ELR (cell line): ENCODE measurements at regions not wholly inside any gene's neighbourhood (a gene's known extent, or its start where the extent isn't known, plus 50 kb on each side); places are given as distances from the start of the nearest gene placed in this dataset.

Experiments used
- DNase-seq: peaks from one replicate; pipeline ENCODE4 v3.0.0-alpha.2; 2015; ENCODE audit warnings: low read depth

GRCh38 chr1:106677721-106678120, 378.8 kb upstream of the PRMT6 start:
- no peak for DNase-seq

DNA sequence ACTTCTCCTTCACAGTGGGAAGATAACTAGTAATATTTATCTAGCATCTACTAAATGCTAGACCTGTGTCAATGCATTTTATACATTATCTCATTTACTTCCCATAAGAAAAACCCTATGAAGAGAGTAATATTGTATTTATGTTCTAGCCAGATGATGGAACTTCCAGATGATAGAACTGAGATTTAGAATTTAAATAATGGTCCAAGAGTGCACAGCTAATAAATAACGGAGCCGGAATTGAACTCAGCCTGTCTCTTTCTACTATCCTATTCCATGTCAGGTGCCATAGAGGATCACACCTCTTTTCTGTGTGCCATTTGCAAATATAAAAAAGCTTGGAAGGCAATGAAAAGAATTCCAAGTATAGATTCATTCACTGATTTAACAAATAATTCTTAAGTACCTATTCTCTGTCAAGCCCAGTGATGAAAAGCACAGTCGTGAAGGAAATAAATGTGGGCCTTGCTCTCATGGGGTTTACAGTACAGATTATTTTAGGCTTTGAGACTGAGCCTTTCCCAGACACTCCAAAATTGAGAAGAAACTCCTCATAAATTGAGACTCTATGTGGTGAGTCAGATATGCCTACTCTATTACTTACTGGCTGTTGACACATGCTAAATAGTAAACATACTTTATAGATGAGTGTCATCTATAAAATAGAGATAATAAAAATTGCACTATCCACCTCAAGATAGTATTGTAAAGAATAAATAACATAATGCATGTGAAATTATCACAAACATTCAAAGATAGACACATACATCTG, 378.0 kb upstream of the PRMT6 start:
- peak; percentile 53 for DNase-seq

- no peak for DNase-seq
Measured at GRCh38 chr1:106680216-106680615, 376.3 kb upstream of the PRMT6 start.

GRCh38 chr1:106680776-106681344, 375.6 kb upstream of the PRMT6 start:
- DNase-seq, result no peak

- DNase-seq, result no peak
Measured at GRCh38 chr1:106681939-106682522, 374.4 kb upstream of the PRMT6 start.

GRCh38 chr1:106688446-106688845, 368.0 kb upstream of the PRMT6 start:
- DNase-seq, result no peak

- DNase-seq, result no peak
Measured at GRCh38 chr1:106698660-106699059, 357.8 kb upstream of the PRMT6 start.

GRCh38 chr1:106699433-106699832, 357.0 kb upstream of the PRMT6 start:
- no peak for DNase-seq

DNA sequence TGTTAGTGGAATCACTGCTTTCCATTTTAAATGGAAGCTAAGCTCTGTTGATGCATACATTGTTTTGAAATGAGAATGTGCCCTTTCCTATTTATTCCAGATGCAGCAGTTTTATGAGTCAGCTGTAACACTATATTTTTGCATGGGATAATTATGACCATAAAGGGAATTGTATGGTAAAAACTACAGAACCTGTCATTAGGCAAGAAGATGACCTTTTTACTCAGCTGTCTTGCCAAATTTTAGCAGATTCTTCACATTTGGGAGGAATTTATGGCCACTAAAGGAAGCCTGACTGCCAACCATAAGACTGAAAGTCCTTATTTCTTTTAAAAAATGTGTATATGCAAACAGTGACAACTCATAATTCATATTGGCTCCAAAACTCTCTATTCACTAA, 356.3 kb upstream of the PRMT6 start:
- peak; percentile 41 for DNase-seq

GRCh38 chr1:106705971-106706370, 350.5 kb upstream of the PRMT6 start:
- DNase-seq, result no peak

GRCh38 chr1:106717591-106717990, 338.9 kb upstream of the PRMT6 start:
- DNase-seq, result peak; percentile 15

GRCh38 chr1:106721790-106722189, 334.7 kb upstream of the PRMT6 start:
- DNase-seq, result peak; percentile 4

GRCh38 chr1:106722466-106722865, 334.0 kb upstream of the PRMT6 start:
- DNase-seq, result no peak

DNA sequence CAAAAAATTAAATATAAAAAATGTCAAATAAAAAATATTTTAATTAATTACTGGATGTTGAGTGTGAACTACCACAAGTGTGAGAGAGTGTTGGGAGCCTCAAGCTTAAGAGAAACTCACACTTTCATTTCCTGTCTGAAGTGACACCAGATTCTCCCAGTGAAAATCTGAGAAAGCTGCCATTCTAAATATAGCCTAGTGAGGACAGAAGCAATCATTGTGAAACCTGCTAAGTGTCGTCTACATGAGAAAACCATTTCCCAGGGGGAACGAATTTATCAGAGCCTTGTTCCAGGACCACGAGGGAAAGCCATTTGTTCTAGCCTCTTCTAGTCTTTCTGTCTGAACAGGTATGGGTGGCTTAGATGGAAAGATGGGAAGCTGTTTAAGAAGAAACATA, 329.3 kb upstream of the PRMT6 start:
- no peak for DNase-seq

DNA sequence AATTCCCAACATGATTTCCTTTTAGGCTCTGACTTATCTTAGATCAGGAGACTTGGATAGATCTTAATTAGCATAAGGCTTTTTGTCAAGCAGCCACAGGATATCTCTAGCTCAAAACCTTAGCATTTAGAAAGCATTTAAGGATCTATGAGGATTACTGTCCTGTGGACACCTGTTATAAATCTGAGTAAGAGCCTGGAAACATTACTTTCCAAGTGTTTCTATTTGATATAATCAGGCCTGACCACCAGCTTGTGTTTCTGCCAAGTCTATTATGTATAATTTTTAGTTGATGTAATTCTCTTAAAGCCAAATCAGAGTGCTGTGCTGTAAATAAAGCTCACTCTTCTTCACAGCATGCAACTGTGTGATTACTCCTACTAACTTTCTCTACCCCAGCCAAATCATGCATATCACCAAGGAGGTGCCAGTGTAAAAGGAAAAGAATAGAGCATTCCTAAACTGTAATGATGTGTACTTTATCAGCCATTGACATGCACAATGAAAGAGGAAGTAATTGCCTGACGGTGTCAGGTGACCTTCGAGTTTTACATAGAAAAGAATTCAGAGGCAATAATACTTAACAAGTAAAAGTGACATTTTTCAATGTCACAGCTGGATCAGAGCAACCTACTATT, 309.9 kb upstream of the PRMT6 start:
- no peak for DNase-seq

- no peak for DNase-seq
Measured at GRCh38 chr1:106747232-106747631, 309.2 kb upstream of the PRMT6 start.

- DNase-seq, result no peak
Measured at GRCh38 chr1:106747791-106748190, 308.7 kb upstream of the PRMT6 start.

DNA sequence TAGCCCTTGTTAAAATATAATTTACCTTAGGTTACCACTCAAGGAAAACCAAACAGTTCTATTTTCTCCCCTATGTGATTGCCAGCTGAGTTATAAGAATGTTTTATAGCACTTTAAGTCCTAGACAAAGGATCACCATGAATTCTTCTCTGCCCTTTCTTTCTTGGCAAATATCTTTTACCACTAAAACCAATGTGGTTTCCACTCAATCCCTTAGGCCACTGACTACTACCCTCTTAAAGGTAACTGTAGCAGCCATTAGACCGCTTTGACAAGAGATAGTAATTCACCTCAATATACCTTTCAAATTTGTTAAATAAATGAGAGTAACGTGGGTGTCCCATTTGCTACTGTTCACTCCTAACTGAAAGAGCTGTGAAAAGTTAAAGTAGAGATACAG, 307.9 kb upstream of the PRMT6 start:
- DNase-seq, result no peak

GRCh38 chr1:106749491-106749890, 307.0 kb upstream of the PRMT6 start:
- no peak for DNase-seq

DNA sequence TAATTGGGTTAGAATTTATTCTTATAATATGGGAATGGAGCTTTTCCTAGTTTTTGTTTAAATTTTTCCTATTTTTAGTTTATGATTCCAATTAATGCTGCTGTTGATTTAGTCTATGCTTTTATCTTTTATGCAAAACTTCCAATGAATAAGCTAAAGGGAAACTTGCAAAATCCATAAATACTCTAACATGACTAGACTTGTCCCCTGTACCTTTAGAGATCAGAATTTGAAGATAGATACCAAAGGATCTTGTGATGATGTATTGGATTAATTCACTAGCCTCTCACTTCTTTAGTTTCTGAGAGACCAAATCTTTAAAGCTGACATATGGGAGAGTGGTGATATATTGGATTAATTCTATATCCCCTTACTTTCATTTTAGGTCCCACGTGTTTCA, 306.6 kb upstream of the PRMT6 start:
- DNase-seq, result no peak

DNA sequence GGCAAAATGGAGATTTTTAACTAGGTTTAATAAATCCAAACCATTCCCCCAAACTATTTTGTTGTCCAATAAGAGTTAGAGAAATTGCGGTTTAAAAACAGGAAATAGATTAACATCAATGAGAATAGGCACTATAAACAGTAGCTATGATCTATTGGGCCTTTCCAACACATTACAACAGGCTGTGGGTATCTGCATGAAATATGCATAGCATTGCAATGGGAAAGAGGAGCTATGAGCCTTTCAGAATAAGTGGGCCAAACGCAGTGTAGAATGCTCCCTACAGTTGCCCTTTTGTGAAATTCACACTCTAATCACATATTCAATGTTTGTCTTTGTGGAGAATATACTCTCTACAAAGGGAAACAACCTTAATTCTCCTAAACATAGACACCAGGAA, 305.5 kb upstream of the PRMT6 start:
- no peak for DNase-seq

DNA sequence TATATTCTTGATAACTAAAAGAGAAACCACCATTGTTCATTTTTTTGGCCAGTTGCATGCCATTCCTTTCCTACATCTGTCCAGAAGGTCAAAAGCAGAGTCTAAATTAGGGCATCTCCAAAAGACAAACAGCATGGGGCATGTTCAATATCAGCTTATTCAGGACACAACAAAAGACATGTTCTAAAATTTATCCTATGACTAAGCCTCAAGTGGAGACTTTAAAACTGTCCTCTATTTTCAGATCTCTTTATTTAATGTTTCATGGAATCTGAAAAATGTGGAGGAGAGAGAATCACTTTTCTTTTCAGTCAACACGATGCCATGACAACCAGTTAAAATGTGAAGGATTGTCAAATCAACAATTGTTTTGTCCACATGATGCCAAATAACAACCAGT, 303.4 kb upstream of the PRMT6 start:
- no peak for DNase-seq

DNA sequence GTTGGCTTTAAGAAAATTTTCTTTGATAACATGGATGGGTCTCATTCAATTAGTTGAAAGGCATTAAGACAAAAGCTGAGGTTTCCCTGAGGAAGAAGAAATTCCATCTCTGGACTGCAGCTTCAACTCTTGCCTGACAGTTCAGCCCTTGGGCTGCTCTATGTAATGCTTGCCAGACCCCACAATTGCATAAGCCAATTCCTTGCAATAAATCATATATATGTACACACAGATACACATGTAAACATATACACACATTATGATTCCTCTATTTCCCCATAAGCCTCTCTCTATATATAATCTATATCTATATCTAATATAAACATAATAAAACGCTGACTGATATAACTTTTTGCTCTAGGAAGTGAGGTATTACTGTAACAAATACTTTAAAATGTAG, 301.5 kb upstream of the PRMT6 start:
- DNase-seq, result no peak
